ENCODE measurements at regions not wholly inside any gene's neighbourhood (a gene's known extent, or its start where the extent isn't known, plus 50 kb on each side); places are given as distances from the start of the nearest gene placed in this dataset.

DNA sequence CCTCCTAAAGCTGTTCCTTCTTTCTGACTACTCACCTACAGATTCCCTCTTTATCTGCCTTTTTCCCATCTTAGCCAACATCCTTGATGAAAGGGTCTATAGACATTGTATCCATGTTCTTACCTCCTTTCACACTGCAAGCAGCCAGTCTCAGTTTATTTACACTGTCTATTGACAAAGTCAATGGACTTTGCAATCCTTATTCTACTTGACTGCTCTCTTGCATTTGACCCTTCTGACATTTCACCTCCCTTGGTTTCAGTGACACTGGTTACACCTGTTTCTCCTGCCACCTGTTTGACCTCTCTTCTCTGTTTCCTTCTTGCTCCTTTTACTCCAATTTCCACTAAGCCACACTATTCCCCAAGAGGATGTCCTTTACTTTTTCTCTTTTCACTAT, 224.0 kb upstream of the SNX7 start:
- no peaks in the 10 kb centered on the region for H3K36me3 Mint-ChIP-seq (ENCODE audit: low read depth)
- H3K27me3 Mint-ChIP-seq, result peaks cover 5% of the 10 kb centered on the region
- H3K4me1 Mint-ChIP-seq, result peaks cover 3% of the 10 kb centered on the region
- H3K4me3 Mint-ChIP-seq, result no peak overlapping the region
- no peak for ATAC-seq
- no peak overlapping the region for H3K27ac Mint-ChIP-seq
- no peaks in the 10 kb centered on the region for H3K9me3 ChIP-seq (ENCODE audit: control insufficient read depth, low read length, poor library complexity, severe bottlenecking)
- no peak for DNase-seq

DNA sequence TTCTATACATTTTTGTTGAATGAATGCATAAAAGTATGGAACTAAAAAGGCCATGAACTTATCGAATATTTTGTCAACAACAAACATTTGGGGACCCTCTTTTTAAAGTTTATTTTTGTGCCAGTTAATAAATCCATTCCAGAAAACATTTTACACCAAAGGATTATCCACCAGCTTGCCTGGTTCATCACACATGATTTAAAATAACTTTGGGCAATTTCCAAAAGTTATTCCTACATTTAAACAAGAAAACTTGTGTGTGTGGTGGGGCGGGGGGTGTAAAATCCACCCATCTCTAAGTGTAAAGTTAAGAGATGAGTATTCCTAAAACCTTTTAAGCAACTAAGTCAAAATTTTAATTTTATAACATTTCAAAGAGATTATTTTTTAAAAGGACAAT, 224.5 kb upstream of the SNX7 start:
- DNase-seq, result no peak
- no peak overlapping the region for H3K4me3 Mint-ChIP-seq
- no peak overlapping the region for H3K27ac Mint-ChIP-seq
- ATAC-seq, result no peak
- H3K36me3 Mint-ChIP-seq (ENCODE audit: low read depth), result no peaks in the 10 kb centered on the region
- no peaks in the 10 kb centered on the region for H3K9me3 ChIP-seq (ENCODE audit: control insufficient read depth, low read length, poor library complexity, severe bottlenecking)
- H3K27me3 Mint-ChIP-seq, result peaks cover 5% of the 10 kb centered on the region
- H3K4me1 Mint-ChIP-seq, result peaks cover 3% of the 10 kb centered on the region

DNA sequence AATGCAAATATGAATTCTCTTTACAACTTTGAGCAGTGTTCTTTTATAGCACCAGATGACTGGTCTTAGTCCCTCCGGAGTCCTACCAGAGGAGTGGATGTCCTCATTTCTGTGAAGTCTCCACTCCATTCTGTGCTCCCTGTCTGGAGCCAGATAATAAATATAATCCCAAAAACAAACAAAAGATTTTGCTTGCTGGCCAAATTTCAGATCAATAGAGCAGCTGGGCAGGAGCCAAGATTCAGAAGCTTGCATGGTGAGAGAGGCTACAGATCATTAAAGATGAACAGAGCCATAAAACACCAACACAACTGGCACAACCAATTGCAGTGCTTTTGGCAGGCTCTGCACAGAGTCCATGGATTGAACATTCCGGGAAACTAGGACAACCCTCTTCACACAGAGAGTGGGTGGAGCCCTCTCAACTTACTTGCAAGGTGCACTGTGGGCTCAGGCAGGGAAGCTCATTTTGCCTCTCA, 231.5 kb upstream of the SNX7 start:
- DNase-seq, result no peak
- Mint-ChIP-seq H3K4me1 (no peaks in the 10 kb centered on the region), H3K36me3 (ENCODE audit: low read depth) (no peaks in the 10 kb centered on the region), H3K4me3 (no peak overlapping the region), H3K27me3 (no peaks in the 10 kb centered on the region), H3K27ac (no peak overlapping the region)
- no peaks in the 10 kb centered on the region for H3K9me3 ChIP-seq (ENCODE audit: control insufficient read depth, low read length, poor library complexity, severe bottlenecking)
- no peak for ATAC-seq

DNA sequence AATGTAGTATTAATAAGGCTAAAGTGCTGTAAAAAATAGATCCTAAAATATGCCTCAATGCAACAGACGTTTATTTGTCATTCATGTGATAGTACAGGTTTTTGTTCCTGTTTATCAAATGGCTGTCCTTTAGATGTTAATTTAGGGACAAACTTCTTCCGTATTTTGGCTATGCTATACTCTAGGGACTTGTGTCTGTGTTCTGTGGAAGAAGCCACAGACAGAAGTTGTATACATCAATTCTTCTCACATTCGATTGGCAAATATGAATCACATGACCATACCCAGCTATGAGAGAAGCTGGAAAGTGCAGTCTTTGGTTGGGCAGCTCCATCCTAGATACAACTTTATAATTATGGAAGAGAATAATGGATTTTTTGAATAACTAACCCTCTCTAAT, 232.7 kb upstream of the SNX7 start:
- Mint-ChIP-seq H3K4me3 (no peak overlapping the region), H3K27ac (no peak overlapping the region), H3K36me3 (ENCODE audit: low read depth) (no peaks in the 10 kb centered on the region), H3K27me3 (no peaks in the 10 kb centered on the region), H3K4me1 (no peaks in the 10 kb centered on the region)
- DNase-seq (no peak), ATAC-seq (no peak)
- H3K9me3 ChIP-seq (ENCODE audit: control insufficient read depth, low read length, poor library complexity, severe bottlenecking), result no peaks in the 10 kb centered on the region

DNA sequence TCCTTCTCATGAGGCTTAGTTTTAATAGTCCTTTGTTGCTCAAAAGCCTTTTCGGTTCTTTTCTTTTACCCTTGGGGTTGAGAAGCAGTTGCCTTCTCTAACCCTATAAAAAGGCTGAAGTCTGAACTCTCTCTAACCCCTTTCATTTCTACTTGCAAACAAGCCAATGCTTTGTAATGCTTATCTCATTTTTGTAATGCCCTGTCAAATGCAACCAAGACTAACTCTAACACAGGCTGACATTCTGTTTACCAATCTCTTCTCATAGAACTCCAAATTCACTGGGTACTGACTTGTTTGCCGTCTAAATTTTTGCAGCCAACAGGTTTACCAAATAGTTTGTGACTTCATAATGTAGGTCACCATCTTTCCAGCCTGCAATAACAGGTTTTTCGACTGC, 233.9 kb upstream of the SNX7 start:
- Mint-ChIP-seq H3K4me1 (no peaks in the 10 kb centered on the region), H3K27me3 (no peaks in the 10 kb centered on the region), H3K36me3 (ENCODE audit: low read depth) (no peaks in the 10 kb centered on the region), H3K27ac (no peak overlapping the region), H3K4me3 (no peak overlapping the region)
- DNase-seq, result no peak
- no peaks in the 10 kb centered on the region for H3K9me3 ChIP-seq (ENCODE audit: control insufficient read depth, low read length, poor library complexity, severe bottlenecking)
- no peak for ATAC-seq

DNA sequence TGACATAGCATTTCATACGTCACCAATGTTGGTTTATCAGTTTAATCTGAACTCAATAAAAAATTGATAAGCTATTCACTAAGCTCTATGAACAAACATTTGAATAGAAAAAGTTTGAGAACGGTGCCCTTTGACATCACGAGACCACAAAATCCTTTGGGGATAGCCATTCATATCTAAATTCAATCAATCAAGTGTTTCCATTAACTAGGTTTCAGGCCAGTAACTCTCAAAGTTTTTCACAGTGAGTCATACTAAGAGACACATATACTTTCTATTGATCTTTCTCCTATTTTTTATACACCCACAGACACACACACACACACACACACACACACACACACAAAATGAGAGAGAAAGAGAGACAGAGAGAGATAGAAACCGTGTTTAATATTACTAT, 235.4 kb upstream of the SNX7 start:
- no peaks in the 10 kb centered on the region for H3K27me3 Mint-ChIP-seq
- H3K36me3 Mint-ChIP-seq (ENCODE audit: low read depth), result no peaks in the 10 kb centered on the region
- no peak overlapping the region for H3K4me3 Mint-ChIP-seq
- no peaks in the 10 kb centered on the region for H3K9me3 ChIP-seq (ENCODE audit: control insufficient read depth, low read length, poor library complexity, severe bottlenecking)
- DNase-seq (no peak), ATAC-seq (no peak)
- no peak overlapping the region for H3K27ac Mint-ChIP-seq
- H3K4me1 Mint-ChIP-seq, result no peaks in the 10 kb centered on the region

DNA sequence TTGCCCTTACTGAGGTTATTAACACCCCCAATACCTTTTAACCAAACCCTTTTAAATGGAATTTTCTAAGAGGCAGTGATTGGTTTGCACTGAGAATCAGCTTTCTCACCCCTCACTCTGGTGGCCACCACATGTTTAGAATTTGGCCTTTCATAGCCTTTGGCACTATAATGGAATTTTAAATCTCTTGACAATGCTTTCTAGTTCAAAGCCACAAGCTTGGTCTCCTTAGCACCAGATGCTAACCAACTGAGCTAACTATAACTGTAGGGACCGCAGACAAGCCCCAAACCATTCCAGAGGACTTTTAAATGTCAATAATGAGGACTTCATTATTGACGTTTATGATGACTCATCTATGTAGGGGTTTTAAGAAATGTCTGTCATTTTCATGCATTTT, 238.7 kb upstream of the SNX7 start:
- H3K9me3 ChIP-seq (ENCODE audit: control insufficient read depth, low read length, poor library complexity, severe bottlenecking), result no peaks in the 10 kb centered on the region
- ATAC-seq, result no peak
- Mint-ChIP-seq H3K36me3 (ENCODE audit: low read depth) (no peaks in the 10 kb centered on the region), H3K4me1 (no peaks in the 10 kb centered on the region), H3K27ac (no peak overlapping the region), H3K27me3 (no peaks in the 10 kb centered on the region), H3K4me3 (no peak overlapping the region)
- no peak for DNase-seq

DNA sequence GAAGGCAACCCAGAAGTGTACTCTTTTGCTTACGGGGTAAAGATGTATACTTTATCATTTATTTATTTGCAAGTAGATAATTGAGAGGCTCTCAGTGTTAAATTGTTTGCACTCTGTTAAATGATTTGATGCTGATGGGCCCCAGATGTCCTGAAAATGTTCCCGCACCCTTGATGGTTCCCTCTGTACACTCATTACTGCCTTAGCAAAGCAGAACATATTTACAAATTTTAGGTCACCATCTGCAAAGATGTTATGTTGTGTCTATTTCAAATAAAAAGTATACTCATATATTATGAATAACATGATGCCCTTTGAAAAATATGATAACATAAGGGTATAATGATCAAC, 240.5 kb upstream of the SNX7 start:
- ATAC-seq, result no peak
- Mint-ChIP-seq H3K27ac (no peak overlapping the region), H3K4me3 (no peak overlapping the region), H3K36me3 (ENCODE audit: low read depth) (no peaks in the 10 kb centered on the region), H3K4me1 (no peaks in the 10 kb centered on the region), H3K27me3 (no peaks in the 10 kb centered on the region)
- H3K9me3 ChIP-seq (ENCODE audit: control insufficient read depth, low read length, poor library complexity, severe bottlenecking), result no peaks in the 10 kb centered on the region
- DNase-seq, result no peak

DNA sequence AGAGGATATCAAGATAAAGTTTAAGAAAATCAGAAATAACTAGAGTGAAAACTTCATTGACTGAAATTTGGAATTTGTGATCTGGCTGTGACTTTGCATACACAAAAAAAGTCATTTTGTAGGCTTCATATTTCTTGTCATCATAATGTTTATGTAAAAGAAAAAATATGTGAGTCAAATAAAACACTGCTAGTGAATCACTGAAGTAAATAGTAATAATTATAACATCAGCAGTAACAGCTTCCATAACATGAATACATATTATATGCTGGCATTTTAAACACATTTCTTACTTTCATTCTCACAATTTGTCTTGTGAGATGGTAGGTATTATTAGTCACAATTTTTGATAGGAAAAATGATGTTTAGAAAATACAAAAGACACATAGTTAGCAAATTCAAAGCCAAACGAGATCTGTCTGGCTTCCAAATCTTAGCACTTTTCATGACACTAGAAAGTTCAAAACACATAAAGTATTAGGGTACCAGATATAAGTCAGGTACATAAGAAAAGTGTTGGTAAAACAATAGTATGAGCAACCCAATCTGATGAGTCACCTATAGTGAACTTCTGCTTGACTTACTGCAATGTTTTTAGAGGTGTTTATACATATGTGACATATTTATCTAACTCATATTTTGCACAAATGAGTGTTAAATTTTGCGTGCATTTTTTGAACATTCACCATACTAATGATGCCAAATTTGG, 241.0 kb upstream of the SNX7 start:
- no peaks in the 10 kb centered on the region for H3K4me1 Mint-ChIP-seq
- no peak for ATAC-seq

DNA sequence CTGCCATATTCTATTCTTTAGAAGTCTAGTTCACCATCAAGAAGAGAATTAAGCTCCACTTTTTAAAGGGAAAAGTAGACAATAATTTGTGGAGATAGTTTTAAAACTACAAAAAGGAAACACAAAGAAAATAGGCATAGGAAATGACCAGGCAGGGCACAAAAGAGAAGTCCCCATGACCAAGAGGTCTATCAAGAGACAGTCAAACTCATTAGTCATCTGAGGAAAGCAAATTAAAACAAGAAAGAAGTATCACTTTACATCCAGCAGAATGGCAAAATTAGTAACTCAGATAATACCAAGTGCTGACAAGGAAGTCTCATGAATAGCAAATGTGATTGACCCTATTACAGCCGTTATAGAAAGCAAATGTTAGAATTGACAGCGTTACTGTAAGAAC, 243.7 kb upstream of the SNX7 start:
- H3K27me3 Mint-ChIP-seq, result no peaks in the 10 kb centered on the region
- no peak for DNase-seq
- no peak for ATAC-seq
- H3K36me3 Mint-ChIP-seq (ENCODE audit: low read depth), result peaks cover 2% of the 10 kb centered on the region
- no peak overlapping the region for H3K27ac Mint-ChIP-seq
- no peaks in the 10 kb centered on the region for H3K4me1 Mint-ChIP-seq
- no peaks in the 10 kb centered on the region for H3K9me3 ChIP-seq (ENCODE audit: control insufficient read depth, low read length, poor library complexity, severe bottlenecking)
- H3K4me3 Mint-ChIP-seq, result no peak overlapping the region

More for the DNA sequence above, 241.0 kb upstream of the SNX7 start:
- H3K27ac Mint-ChIP-seq, result no peak overlapping the region
- DNase-seq, result no peak
- no peaks in the 10 kb centered on the region for H3K36me3 Mint-ChIP-seq (ENCODE audit: low read depth)
- no peaks in the 10 kb centered on the region for H3K27me3 Mint-ChIP-seq
- no peak overlapping the region for H3K4me3 Mint-ChIP-seq
- H3K9me3 ChIP-seq (ENCODE audit: control insufficient read depth, low read length, poor library complexity, severe bottlenecking), result no peaks in the 10 kb centered on the region

DNA sequence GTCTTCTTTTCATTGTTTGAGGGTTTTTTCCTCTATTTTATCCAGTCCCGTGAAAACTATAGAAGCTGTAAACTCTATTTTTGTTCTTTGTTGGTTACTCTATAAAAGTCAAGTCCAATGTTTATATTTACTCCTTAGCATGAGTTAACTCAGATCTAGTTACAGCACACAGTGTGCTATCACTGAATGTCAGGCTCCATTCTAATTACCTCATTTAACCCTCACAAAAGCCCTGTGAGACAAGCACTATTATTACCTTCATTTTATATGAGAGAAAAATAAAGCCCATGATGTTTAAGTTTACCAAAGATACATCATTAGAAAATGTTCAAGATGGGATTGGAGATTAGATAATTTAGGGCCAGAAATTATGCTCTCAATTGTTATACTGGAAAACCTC, 251.4 kb upstream of the SNX7 start:
- DNase-seq, result no peak

DNA sequence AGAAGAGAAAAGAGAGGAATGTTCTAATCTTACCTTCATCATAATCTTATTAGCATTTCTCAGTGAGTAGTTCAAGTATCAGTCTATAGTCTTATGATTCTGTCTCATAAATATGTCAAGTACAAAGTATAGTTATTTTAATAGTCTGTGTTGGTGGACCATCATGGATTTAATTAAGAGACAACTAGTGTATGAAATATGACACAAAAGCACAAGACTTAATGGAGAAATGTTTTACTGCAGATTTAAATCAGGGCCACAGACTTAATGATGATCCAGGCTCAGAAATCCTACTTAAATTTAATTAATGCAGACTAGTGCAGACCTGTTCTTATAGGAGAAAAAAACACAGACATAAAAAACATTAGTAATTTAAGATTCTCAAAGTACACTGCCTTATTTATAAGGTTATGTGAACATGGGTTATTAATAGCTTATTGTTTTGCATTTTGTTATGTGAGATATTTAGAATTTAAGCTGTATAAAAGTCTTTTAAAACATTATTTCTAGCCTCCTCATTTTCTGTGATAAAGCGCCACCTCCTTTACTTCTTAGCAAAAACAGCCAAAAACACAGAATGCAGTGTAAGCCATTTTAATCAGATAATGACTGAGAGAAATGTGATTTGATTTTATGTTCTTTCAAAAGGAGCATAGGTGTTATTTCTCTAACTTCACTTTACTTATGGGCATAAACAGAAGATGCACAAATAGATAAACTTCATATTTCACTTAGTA, 255.0 kb upstream of the SNX7 start:
- Mint-ChIP-seq H3K27ac (no peak overlapping the region), H3K36me3 (ENCODE audit: low read depth) (no peaks in the 10 kb centered on the region), H3K4me3 (no peak overlapping the region), H3K4me1 (peaks cover 15% of the 10 kb centered on the region), H3K27me3 (no peaks in the 10 kb centered on the region)
- no peaks in the 10 kb centered on the region for H3K9me3 ChIP-seq (ENCODE audit: control insufficient read depth, low read length, poor library complexity, severe bottlenecking)
- ATAC-seq, result no peak
- no peak for DNase-seq

More for the DNA sequence above, 251.4 kb upstream of the SNX7 start:
- Mint-ChIP-seq H3K36me3 (ENCODE audit: low read depth) (peaks cover under 1% of the 10 kb centered on the region), H3K27me3 (no peaks in the 10 kb centered on the region), H3K27ac (no peak overlapping the region), H3K4me1 (peaks cover 3% of the 10 kb centered on the region), H3K4me3 (no peak overlapping the region)
- H3K9me3 ChIP-seq (ENCODE audit: control insufficient read depth, low read length, poor library complexity, severe bottlenecking), result no peaks in the 10 kb centered on the region
- no peak for ATAC-seq

DNA sequence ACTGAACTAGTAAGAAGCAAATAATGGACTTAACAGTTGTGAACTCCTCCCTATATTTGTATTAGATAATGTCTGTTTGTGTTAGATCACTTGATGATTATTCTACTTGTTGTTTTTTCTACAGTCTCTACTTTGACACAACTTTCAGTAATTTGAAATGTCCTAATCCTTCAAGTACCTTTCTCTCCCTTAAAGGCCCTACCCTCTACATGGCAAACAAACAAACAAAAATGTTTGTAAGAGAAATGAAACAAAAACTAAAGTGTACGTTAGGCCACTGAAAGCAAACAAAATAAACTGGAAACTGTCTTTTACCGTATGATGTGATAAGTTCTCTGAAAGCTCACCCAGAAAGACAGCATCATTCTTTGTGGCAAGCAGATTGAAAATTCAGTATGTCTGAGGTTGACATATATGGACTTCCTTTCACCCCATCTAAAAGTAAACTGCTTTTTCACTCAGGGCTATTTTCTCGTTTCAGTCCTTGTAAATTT, 255.9 kb upstream of the SNX7 start:
- no peak overlapping the region for H3K4me3 Mint-ChIP-seq

DNA sequence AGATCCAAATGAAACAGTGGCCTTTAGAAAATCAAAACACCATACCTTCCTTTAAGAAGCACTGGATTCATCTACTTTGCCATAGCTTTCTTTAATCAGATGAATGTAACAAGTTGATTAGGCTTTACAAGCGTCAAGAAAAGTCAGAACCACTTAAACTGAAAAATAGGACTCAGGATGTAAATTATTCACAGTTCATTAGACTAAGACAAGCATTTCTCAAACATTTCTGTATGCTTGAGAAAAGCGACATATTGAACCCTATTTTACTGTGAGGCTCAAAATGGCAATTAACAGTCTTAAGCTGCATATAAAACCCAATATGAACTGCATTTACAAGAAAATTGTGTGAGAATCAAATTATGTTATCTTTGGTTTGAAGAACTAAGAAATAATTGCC, 256.7 kb upstream of the SNX7 start:
- H3K9me3 ChIP-seq (ENCODE audit: control insufficient read depth, low read length, poor library complexity, severe bottlenecking), result no peaks in the 10 kb centered on the region
- Mint-ChIP-seq H3K27ac (no peak overlapping the region), H3K4me1 (peaks cover 17% of the 10 kb centered on the region), H3K36me3 (ENCODE audit: low read depth) (no peaks in the 10 kb centered on the region), H3K4me3 (no peak overlapping the region), H3K27me3 (no peaks in the 10 kb centered on the region)
- ATAC-seq, result no peak
- DNase-seq, result no peak

More for the DNA sequence above, 255.9 kb upstream of the SNX7 start:
- DNase-seq, result no peak
- Mint-ChIP-seq H3K27me3 (no peaks in the 10 kb centered on the region), H3K27ac (no peak overlapping the region), H3K36me3 (ENCODE audit: low read depth) (no peaks in the 10 kb centered on the region), H3K4me1 (peaks cover 17% of the 10 kb centered on the region)
- ATAC-seq, result no peak
- H3K9me3 ChIP-seq (ENCODE audit: control insufficient read depth, low read length, poor library complexity, severe bottlenecking), result no peaks in the 10 kb centered on the region
